ENCODE measurements at regions not wholly inside any gene's neighbourhood (a gene's known extent, or its start where the extent isn't known, plus 50 kb on each side); places are given as distances from the start of the nearest gene placed in this dataset.

DNA sequence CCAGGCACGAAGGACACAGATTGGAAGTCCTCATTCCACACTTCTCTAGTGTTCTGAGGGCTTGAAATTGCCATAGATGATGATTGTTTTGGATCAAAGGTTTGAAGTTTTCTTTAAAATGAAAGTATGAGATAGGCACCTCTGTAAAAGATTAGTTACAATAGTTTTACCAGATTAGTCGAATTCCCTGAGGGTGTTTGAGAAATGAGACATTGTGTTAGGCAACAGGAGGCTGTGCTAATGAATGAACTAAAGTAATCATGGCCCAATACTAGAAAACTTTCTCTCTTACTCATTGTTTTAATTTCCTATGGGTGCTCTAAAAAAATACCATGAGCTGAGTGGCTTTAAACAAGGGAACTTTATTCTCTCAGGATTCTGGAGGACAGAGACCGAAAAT is 421.7 kb downstream of the RNF144A start:
- CTCF ChIA-PET (ENCODE audit: low intra/inter-chr PET ratio): no interaction called here

More for the DNA sequence above, 421.7 kb downstream of the RNF144A start:
- no peak for DNase-seq (ENCODE audit: extremely low read depth in 1 of 4, low spot score in 3 of 4)
- Histone ChIP-seq H3K4me2 (ENCODE audit: insufficient read depth, low read length) (no peak overlapping the region), H3K36me3 (ENCODE audit: control insufficient read depth, insufficient read depth, low read length) (no peaks in the 10 kb centered on the region), H2AFZ (ENCODE audit: low read depth, low read length) (no peak overlapping the region), H3K9ac (ENCODE audit: insufficient read depth in 1 of 2, low read depth in 2 of 2, low read length in 2 of 2) (no peak overlapping the region), H3K4me3 (no peak overlapping the region), H3K27me3 (ENCODE audit: control insufficient read depth in 2 of 2, insufficient read depth in 2 of 2, low read length in 2 of 2) (no peaks in the 10 kb centered on the region), H3K27ac (ENCODE audit: extremely low read depth, low read depth, low read length) (no peak overlapping the region), H3K9me3 (replicated peaks; ENCODE audit: control insufficient read depth, insufficient read depth, low read depth, low read length) (no peaks in the 10 kb centered on the region), H3K9me1 (ENCODE audit: control insufficient read depth, insufficient read depth, low read length) (no peaks in the 10 kb centered on the region), H4K20me1 (replicated peaks; ENCODE audit: control insufficient read depth, insufficient read depth, low read length) (no peaks in the 10 kb centered on the region), H3K79me2 (ENCODE audit: control insufficient read depth, insufficient read depth, low read length) (no peaks in the 10 kb centered on the region), H3K4me1 (replicated peaks in 1 of 2; ENCODE audit: control insufficient read depth in 2 of 2, insufficient read depth in 2 of 2, low read length in 2 of 2) (no peaks in the 10 kb centered on the region)
- intact Hi-C loops (cut with micrococcal nuclease): no loop called here
- BruUV-seq (replicated peaks): no TSS peak
- TF ChIP-seq MAFK (IDR thresholded peaks at IDR 0.05; ENCODE audit: low read length) (no peak), LCOR (CRISPR knock-in tag; IDR thresholded peaks at IDR 0.05) (no peak), ETS2 (tag; IDR thresholded peaks at IDR 0.05; ENCODE audit: borderline replicate concordance, poor library complexity, severe bottlenecking) (no peak), BACH1 (tag; IDR thresholded peaks at IDR 0.05) (no peak), DACH1 (IDR thresholded peaks at IDR 0.05; ENCODE audit: partially characterized antibody) (no peak), RHOXF2B (CRISPR knock-in tag; conservative IDR thresholded peaks at IDR 0.05) (no peak), RBM39 (optimal IDR thresholded peaks at IDR 0.05; ENCODE audit: low read depth, low read length) (no peak), KHSRP (IDR thresholded peaks at IDR 0.05) (no peak), FOXA3 (CRISPR knock-in tag; conservative IDR thresholded peaks at IDR 0.05 in 1 of 2, IDR thresholded peaks at IDR 0.05 in 1 of 2) (no peak), SAFB (IDR thresholded peaks at IDR 0.05; ENCODE audit: borderline replicate concordance, low read depth, low read length) (no peak), NUFIP1 (IDR thresholded peaks at IDR 0.05; ENCODE audit: partially characterized antibody) (no peak), ZZZ3 (IDR thresholded peaks at IDR 0.05) (no peak), SRSF7 (optimal IDR thresholded peaks at IDR 0.05; ENCODE audit: low read depth, low read length) (no peak), BCOR (IDR thresholded peaks at IDR 0.05) (no peak), PRMT5 (CRISPR knock-in tag; IDR thresholded peaks at IDR 0.05) (no peak)
- TF ChIP-seq, protein P1, sequence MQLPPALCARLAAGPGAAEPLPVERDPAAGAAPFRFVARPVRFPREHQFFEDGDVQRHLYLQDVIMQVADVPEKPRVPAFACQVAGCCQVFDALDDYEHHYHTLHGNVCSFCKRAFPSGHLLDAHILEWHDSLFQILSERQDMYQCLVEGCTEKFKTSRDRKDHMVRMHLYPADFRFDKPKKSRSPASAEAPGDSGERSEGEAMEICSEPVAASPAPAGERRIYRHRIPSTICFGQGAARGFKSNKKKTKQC (CRISPR knock-in tag; IDR thresholded peaks at IDR 0.05): no peak
- TF ChIP-seq, protein P2, sequence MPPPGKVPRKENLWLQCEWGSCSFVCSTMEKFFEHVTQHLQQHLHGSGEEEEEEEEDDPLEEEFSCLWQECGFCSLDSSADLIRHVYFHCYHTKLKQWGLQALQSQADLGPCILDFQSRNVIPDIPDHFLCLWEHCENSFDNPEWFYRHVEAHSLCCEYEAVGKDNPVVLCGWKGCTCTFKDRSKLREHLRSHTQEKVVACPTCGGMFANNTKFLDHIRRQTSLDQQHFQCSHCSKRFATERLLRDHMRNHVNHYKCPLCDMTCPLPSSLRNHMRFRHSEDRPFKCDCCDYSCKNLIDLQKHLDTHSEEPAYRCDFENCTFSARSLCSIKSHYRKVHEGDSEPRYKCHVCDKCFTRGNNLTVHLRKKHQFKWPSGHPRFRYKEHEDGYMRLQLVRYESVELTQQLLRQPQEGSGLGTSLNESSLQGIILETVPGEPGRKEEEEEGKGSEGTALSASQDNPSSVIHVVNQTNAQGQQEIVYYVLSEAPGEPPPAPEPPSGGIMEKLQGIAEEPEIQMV (tag; conservative IDR thresholded peaks at IDR 0.05; ENCODE audit: low read depth): no peak
- TF ChIP-seq, protein P3, sequence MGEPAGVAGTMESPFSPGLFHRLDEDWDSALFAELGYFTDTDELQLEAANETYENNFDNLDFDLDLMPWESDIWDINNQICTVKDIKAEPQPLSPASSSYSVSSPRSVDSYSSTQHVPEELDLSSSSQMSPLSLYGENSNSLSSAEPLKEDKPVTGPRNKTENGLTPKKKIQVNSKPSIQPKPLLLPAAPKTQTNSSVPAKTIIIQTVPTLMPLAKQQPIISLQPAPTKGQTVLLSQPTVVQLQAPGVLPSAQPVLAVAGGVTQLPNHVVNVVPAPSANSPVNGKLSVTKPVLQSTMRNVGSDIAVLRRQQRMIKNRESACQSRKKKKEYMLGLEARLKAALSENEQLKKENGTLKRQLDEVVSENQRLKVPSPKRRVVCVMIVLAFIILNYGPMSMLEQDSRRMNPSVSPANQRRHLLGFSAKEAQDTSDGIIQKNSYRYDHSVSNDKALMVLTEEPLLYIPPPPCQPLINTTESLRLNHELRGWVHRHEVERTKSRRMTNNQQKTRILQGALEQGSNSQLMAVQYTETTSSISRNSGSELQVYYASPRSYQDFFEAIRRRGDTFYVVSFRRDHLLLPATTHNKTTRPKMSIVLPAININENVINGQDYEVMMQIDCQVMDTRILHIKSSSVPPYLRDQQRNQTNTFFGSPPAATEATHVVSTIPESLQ (CRISPR knock-in tag; IDR thresholded peaks at IDR 0.05): no peak
- TF ChIP-seq, protein P4, sequence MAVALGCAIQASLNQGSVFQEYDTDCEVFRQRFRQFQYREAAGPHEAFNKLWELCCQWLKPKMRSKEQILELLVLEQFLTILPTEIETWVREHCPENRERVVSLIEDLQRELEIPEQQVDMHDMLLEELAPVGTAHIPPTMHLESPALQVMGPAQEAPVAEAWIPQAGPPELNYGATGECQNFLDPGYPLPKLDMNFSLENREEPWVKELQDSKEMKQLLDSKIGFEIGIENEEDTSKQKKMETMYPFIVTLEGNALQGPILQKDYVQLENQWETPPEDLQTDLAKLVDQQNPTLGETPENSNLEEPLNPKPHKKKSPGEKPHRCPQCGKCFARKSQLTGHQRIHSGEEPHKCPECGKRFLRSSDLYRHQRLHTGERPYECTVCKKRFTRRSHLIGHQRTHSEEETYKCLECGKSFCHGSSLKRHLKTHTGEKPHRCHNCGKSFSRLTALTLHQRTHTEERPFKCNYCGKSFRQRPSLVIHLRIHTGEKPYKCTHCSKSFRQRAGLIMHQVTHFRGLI (CRISPR knock-in tag; IDR thresholded peaks at IDR 0.05): no peak
- 3% methylated on average over 3 of the region's 3 CpGs for WGBS (ENCODE audit: insufficient coverage, low coverage, missing lambda C conversion rate)
- in situ Hi-C loops (cut with MboI): no loop called here
- no peak for ATAC-seq
- no peak for FAIRE-seq
- POLR2A ChIA-PET: no interaction called here

Measured in K562 (cell line).